ENCODE measurements at regions not wholly inside any gene's neighbourhood (a gene's known extent, or its start where the extent isn't known, plus 50 kb on each side); places are given as distances from the start of the nearest gene placed in this dataset.
"Not testable (repeated sequence)": the region's sequence is repeated elsewhere in the genome, so short reads cannot be mapped to it uniquely, and the experiment has no call there.

DNA sequence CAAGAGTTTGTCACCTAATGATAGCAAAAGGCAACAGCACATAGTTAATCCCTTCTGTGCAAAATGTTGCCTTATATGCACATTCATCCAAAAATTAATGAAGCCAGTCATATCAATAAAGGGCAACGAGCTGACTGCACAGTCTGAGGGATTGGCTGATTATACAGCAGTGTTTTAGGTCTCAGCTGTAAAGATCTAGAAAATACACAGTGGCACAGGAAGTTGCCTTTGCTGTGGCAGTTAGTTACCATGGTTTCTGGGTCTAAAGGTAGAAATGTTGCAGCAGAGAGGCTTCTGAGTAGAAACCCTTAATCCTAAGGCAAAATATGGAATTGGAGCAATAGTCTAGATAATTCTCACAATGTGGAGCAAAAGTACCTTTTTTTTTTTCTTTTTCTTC is 89.7 kb downstream of the SMPDL3A start:
- DNase-seq (ENCODE audit: extremely low read depth, low read depth): no peak
- no peak overlapping the region for H3K4me3 ChIP-seq (replicated peaks; ENCODE audit: low read depth, low read length)
- TF ChIP-seq, protein P1, sequence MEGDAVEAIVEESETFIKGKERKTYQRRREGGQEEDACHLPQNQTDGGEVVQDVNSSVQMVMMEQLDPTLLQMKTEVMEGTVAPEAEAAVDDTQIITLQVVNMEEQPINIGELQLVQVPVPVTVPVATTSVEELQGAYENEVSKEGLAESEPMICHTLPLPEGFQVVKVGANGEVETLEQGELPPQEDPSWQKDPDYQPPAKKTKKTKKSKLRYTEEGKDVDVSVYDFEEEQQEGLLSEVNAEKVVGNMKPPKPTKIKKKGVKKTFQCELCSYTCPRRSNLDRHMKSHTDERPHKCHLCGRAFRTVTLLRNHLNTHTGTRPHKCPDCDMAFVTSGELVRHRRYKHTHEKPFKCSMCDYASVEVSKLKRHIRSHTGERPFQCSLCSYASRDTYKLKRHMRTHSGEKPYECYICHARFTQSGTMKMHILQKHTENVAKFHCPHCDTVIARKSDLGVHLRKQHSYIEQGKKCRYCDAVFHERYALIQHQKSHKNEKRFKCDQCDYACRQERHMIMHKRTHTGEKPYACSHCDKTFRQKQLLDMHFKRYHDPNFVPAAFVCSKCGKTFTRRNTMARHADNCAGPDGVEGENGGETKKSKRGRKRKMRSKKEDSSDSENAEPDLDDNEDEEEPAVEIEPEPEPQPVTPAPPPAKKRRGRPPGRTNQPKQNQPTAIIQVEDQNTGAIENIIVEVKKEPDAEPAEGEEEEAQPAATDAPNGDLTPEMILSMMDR (IDR thresholded peaks at IDR 0.05; ENCODE audit: low read depth, low read length, missing control alignments): no peak

DNA sequence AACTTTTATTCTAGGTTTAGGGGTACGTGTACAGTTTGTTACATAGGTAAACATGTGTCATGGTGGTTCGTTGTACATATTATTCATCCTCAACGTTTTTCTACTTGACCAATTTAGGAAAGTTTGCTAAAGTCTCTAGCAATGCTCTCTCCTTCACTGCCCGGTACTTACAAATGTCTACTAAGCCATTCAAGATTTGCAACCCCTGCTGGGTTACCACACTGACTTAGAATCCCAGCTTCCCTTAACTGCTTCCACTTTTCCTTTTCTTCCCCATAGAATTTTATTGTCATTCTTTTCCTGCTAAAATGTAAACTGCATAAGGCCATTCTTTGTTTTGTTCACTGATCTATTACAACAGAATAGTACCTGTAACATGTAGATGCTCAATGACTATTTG is 97.4 kb downstream of the SMPDL3A start:
- DNase-seq (ENCODE audit: extremely low read depth, low read depth): no peak
- no peak overlapping the region for H3K4me3 ChIP-seq (replicated peaks; ENCODE audit: low read depth, low read length)
- TF ChIP-seq, protein P1 (IDR thresholded peaks at IDR 0.05; ENCODE audit: low read depth, low read length, missing control alignments): no peak

DNA sequence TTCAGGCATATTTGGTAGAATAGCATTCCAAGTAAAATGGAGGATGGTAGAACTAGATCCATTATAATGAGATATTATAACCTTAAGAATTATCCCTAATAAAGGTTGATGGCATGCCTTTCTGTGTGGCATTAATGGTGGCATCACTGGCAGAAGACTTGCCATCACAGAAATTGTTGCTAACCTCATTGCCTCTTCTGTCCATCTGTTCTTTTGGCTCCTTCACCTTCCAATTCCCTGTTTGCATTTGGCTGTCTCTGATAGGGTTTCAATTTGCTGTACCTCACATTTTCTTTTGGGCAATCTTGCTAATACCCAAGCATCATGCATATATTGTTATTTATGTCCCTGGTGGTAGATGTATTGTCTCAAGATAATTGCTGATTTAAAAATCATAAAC is 98.9 kb downstream of the SMPDL3A start:
- H3K4me3 ChIP-seq (replicated peaks; ENCODE audit: low read depth, low read length): no peak overlapping the region
- TF ChIP-seq, protein P1 (IDR thresholded peaks at IDR 0.05; ENCODE audit: low read depth, low read length, missing control alignments): no peak
- DNase-seq (ENCODE audit: extremely low read depth, low read depth): no peak

DNA sequence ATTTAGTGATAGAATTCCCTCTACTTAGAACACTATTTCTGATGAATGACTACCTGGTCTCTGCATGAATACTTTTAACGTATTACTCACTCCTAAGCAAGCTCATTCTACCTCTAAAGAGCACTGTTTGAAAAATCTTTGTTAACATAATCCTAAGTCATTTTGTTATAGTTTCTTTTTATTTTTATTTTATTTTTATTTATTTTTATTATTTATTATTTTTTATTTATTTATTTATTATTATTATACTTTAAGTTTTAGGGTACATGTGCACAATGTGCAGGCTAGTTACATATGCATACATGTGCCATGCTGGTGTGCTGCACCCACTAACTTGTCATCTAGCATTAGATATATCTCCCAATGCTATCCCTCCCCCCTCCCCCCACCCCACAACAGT is 99.6 kb downstream of the SMPDL3A start:
- DNase-seq (ENCODE audit: extremely low read depth, low read depth); H3K4me3 ChIP-seq (replicated peaks; ENCODE audit: low read depth, low read length): not testable (repeated sequence)

DNA sequence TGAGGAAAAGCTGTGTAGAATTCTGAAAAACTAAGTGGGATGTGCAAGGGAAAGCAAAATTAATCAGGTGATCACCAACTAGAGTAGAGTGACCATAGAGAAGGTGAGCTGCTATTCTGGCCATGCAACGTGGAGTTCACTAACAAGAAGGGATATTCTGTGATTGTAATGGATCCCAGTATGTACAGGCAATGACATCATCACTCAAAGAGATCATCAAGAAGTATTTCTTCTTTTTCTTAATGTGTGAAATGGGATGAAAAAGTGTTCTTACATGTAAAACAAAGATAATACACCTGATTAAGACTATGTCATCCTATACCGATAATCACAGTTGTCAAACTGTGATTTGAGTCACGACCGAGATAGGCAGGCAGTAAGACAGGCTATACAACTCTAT is 101.2 kb downstream of the SMPDL3A start:
- no peak overlapping the region for H3K4me3 ChIP-seq (replicated peaks; ENCODE audit: low read depth, low read length)
- no peak for DNase-seq (ENCODE audit: extremely low read depth, low read depth)
- TF ChIP-seq, protein P1 (IDR thresholded peaks at IDR 0.05; ENCODE audit: low read depth, low read length, missing control alignments): no peak

DNA sequence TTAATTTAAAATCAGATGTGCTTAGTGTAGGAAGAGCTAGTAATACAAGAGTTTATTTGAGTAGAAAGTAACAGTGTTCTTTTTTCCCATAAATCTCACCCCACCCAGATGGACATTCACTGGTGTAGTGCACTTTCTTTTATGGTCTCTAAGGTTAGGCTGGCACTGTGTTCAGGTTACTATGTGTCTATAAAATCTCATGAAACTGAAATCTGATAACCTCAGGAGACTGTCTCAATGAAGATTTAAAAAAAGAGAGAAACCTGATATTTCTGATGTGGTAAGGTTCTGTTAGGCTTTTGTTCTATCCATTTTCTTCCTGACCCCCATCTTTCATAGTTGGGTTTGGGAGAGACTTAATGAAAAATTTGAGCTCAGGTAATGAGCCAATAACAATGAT is 101.2 kb upstream of the CLVS2 start:
- DNase-seq (ENCODE audit: extremely low read depth, low read depth): no peak
- TF ChIP-seq, protein P1 (IDR thresholded peaks at IDR 0.05; ENCODE audit: low read depth, low read length, missing control alignments): no peak
- H3K4me3 ChIP-seq (replicated peaks; ENCODE audit: low read depth, low read length): no peak overlapping the region

DNA sequence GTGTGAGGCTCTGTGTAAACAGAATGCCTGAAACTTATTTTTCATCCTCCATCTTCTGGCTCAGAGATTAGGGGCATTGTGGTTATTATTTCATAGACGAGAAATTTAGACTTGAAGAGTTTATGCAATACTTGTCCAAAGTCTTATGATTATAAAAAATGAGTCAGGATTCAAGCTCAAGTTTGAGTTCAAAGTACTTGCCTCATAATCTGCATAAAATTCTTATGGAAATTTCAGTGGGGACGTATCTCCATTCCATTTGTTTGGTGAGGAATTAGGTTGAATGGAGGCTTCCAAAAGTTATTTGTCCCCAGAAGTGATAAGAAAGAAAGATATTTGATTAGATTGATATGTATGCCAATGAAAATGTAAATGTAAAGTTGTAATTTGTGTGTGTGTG is 93.7 kb upstream of the CLVS2 start:
- TF ChIP-seq, protein P1 (IDR thresholded peaks at IDR 0.05; ENCODE audit: low read depth, low read length, missing control alignments): no peak
- H3K4me3 ChIP-seq (replicated peaks; ENCODE audit: low read depth, low read length): no peak overlapping the region
- DNase-seq (ENCODE audit: extremely low read depth, low read depth): no peak

Data from HFF-Myc (cell line).